ENCODE measurements at regions not wholly inside any gene's neighbourhood (a gene's known extent, or its start where the extent isn't known, plus 50 kb on each side); places are given as distances from the start of the nearest gene placed in this dataset.

DNA sequence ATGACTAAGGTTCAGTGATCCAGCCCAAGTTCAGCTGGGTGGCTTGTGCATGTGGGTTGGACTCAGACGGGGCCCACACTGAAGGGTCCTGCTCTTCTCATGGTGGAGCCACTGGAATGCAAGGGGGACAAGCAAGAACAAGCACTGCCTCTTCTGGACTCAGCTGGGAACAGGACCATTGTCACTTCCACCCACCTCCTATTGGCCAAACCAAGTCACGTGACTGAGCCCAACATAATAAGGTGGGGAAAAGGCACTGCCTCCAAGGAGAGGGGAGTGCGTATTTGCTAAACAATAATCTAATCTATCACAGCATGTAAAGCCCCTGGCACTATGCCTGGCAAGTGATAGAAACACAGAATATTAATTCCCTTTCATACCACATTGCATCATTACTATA lies 87.1 kb downstream of the CHST1 start:
- no peak overlapping the region for H3K4me3 ChIP-seq
- H3K4me1 ChIP-seq (replicated peaks in 1 of 2) = peaks cover 0 to 3% of the 10 kb centered on the region in 2 donors
- no peaks in the 10 kb centered on the region for H3K36me3 ChIP-seq (replicated peaks in 1 of 2)
- intact Hi-C loops (cut with DNase I) = no loop called here
- no peaks in the 10 kb centered on the region for H3K9me3 ChIP-seq (replicated peaks in 1 of 3)
- no peak overlapping the region for H3K27ac ChIP-seq
- 82 to 83% (median 83%) methylated on average over 2 to 3 of the region's 3 CpGs for WGBS, 4 donors
- H3K27me3 ChIP-seq = no peaks in the 10 kb centered on the region
- no peak for TF ChIP-seq CTCF (IDR thresholded peaks at IDR 0.05)
- TF ChIP-seq POLR2A (IDR thresholded peaks at IDR 0.05) = no peak
- DNase-seq = no peak

GRCh38 chr11:45577752-45578151 lies 87.7 kb downstream of the CHST1 start:
- intact Hi-C loops (cut with DNase I) = no loop called here
- peaks cover 0 to 3% of the 10 kb centered on the region in 2 donors for H3K4me1 ChIP-seq (replicated peaks in 1 of 2)
- WGBS, 4 donors = 18 to 34% (median 28%) methylated on average over 4 of the region's 4 CpGs
- no peak overlapping the region for H3K27ac ChIP-seq
- H3K36me3 ChIP-seq (replicated peaks in 1 of 2) = no peaks in the 10 kb centered on the region
- no peak for DNase-seq
- H3K27me3 ChIP-seq = no peaks in the 10 kb centered on the region
- TF ChIP-seq CTCF (IDR thresholded peaks at IDR 0.05) (no peak), POLR2A (IDR thresholded peaks at IDR 0.05) (no peak)
- H3K4me3 ChIP-seq = no peak overlapping the region
- H3K9me3 ChIP-seq (replicated peaks in 1 of 3) = no peaks in the 10 kb centered on the region

GRCh38 chr11:45576461-45577215 lies 88.8 kb downstream of the CHST1 start:
- 59 to 66% (median 64%) methylated on average over 12 to 13 of the region's 13 CpGs for WGBS, 4 donors
- Histone ChIP-seq H3K27ac (no peak overlapping the region), H3K4me3 (no peak overlapping the region), H3K36me3 (replicated peaks in 1 of 2) (no peaks in the 10 kb centered on the region), H3K4me1 (replicated peaks in 1 of 2) (peaks cover 0 to 3% of the 10 kb centered on the region in 2 donors), H3K9me3 (replicated peaks in 1 of 3) (no peaks in the 10 kb centered on the region), H3K27me3 (no peaks in the 10 kb centered on the region)
- TF ChIP-seq CTCF (IDR thresholded peaks at IDR 0.05) (no peak), POLR2A (IDR thresholded peaks at IDR 0.05) (no peak)
- intact Hi-C loops (cut with DNase I) = no loop called here
- peak in 5 of 7 donors; percentile 19 to 53 (median 27) for DNase-seq

GRCh38 chr11:45573728-45574127 lies 91.7 kb downstream of the CHST1 start:
- intact Hi-C loops (cut with DNase I) = no loop called here
- Histone ChIP-seq H3K27ac (no peak overlapping the region), H3K27me3 (no peaks in the 10 kb centered on the region), H3K4me1 (replicated peaks in 1 of 2) (peaks cover 0 to 3% of the 10 kb centered on the region in 2 donors), H3K36me3 (replicated peaks in 1 of 2) (no peaks in the 10 kb centered on the region), H3K9me3 (replicated peaks in 1 of 3) (no peaks in the 10 kb centered on the region), H3K4me3 (no peak overlapping the region)
- WGBS, 4 donors = 76 to 97% (median 89%) methylated on average over 5 of the region's 5 CpGs
- no peak for DNase-seq
- TF ChIP-seq CTCF (IDR thresholded peaks at IDR 0.05) (no peak), POLR2A (IDR thresholded peaks at IDR 0.05) (no peak)
